CMK (cell line): ENCODE measurements at regions not wholly inside any gene's neighbourhood (a gene's known extent, or its start where the extent isn't known, plus 50 kb on each side); places are given as distances from the start of the nearest gene placed in this dataset.
"Not testable (repeated sequence)": the region's sequence is repeated elsewhere in the genome, so short reads cannot be mapped to it uniquely, and the experiment has no call there.

Source experiments
- DNase-seq: peaks from one replicate; pipeline ENCODE4 v3.0.0-alpha.2; 2010; ENCODE audit warnings: low read depth

GRCh38 chr1:116185161-116185701, 74.0 kb downstream of the MAB21L3 start:
- no peak for DNase-seq

GRCh38 chr1:116189481-116189880, 78.3 kb downstream of the MAB21L3 start:
- no peak for DNase-seq

- no peak for DNase-seq
Observed at GRCh38 chr1:116191294-116191693, 80.1 kb downstream of the MAB21L3 start.

GRCh38 chr1:116193768-116194167, 82.6 kb downstream of the MAB21L3 start:
- no peak for DNase-seq

- DNase-seq: no peak
Observed at GRCh38 chr1:116194568-116194967, 83.4 kb downstream of the MAB21L3 start.

GRCh38 chr1:116195077-116195868, 84.1 kb downstream of the MAB21L3 start:
- DNase-seq: no peak

- DNase-seq: not testable (repeated sequence)
Observed at GRCh38 chr1:116200343-116200742, 89.1 kb downstream of the MAB21L3 start.

GRCh38 chr1:116201911-116202310, 90.7 kb downstream of the MAB21L3 start:
- DNase-seq: no peak

GRCh38 chr1:116203181-116203723, 92.1 kb downstream of the MAB21L3 start:
- no peak for DNase-seq

- DNase-seq: no peak
Observed at GRCh38 chr1:116203920-116204319, 92.7 kb downstream of the MAB21L3 start.

- no peak for DNase-seq
Observed at GRCh38 chr1:116205941-116206679, 94.9 kb downstream of the MAB21L3 start.

GRCh38 chr1:116207126-116207735, 96.0 kb downstream of the MAB21L3 start:
- DNase-seq: no peak

GRCh38 chr1:116208136-116208535, 96.9 kb downstream of the MAB21L3 start:
- DNase-seq: no peak

- DNase-seq: no peak
Observed at GRCh38 chr1:116211294-116211693, 100.1 kb downstream of the MAB21L3 start.

GRCh38 chr1:116218922-116219321, 107.7 kb downstream of the MAB21L3 start:
- DNase-seq: no peak

GRCh38 chr1:116219651-116220434, 108.6 kb downstream of the MAB21L3 start:
- DNase-seq: no peak

GRCh38 chr1:116224111-116224510, 112.9 kb downstream of the MAB21L3 start:
- no peak for DNase-seq

GRCh38 chr1:116224561-116224960, 113.4 kb downstream of the MAB21L3 start:
- no peak for DNase-seq

GRCh38 chr1:116226017-116226416, 114.8 kb downstream of the MAB21L3 start:
- no peak for DNase-seq

- peak; percentile 3 for DNase-seq
Observed at GRCh38 chr1:116228511-116228910, 117.3 kb downstream of the MAB21L3 start.

GRCh38 chr1:116230712-116231111, 119.5 kb downstream of the MAB21L3 start:
- no peak for DNase-seq

GRCh38 chr1:116231752-116232151, 120.6 kb downstream of the MAB21L3 start:
- DNase-seq: no peak
